ENCODE measurements at regions not wholly inside any gene's neighbourhood (a gene's known extent, or its start where the extent isn't known, plus 50 kb on each side); places are given as distances from the start of the nearest gene placed in this dataset.
"Not testable (repeated sequence)": the region's sequence is repeated elsewhere in the genome, so short reads cannot be mapped to it uniquely, and the experiment has no call there.

- DNase-seq (ENCODE audit: low spot score), result not testable (repeated sequence)
Observed at GRCh38 chr5:71343994-71344393, 111.5 kb upstream of the BDP1 start.

DNA sequence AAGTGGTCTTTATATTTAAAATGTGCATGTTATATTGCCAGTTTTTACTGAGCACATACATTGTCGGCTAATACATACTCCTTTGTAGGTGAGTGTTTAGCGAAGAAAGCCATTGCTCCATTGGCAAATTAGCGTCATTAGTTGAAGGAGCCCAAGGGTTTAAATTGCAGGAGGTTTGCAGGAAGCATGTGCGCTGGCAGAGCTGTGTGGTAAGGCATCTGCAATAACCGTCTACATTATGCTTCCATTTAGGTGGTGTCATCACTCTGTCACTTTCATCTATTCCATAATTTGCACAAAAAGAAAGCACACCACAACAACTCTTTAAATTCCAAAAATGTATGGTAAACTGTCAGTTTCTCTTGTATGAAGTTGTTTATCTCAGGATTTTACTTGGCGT, 82.8 kb upstream of the BDP1 start:
- not testable (repeated sequence) for DNase-seq (ENCODE audit: low spot score)

DNA sequence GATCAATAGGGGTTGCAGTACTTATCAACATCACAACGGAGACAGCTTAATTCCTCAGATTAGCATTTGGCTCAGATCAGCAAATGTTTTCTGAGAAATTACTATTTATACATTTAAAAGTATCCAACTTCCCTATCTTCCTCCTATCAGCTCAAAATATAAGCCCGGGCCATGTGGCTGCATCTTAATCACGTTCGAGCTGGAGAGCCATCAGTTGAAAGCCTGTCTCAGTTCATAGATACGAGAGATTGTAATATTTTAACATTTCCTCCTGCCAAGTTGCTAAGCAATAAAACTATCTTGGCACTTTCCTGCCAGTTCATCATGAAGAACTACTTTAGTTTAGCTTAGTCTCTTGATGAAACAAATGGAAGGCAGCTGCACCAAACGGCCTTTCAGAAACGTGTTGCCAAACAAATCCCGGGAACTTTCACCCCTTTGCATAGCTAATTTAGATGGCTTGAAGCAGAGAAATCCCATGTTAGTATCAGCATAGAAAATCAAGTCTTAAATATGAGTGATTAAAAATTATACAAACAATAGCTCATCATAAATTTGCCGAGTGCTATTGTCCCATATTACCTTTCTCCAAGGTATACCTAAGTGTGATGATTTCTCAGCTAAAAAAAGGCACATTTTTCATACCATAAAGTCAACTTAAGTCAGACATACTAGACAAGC, 82.3 kb upstream of the BDP1 start:
- not testable (repeated sequence) for DNase-seq (ENCODE audit: low spot score)

DNA sequence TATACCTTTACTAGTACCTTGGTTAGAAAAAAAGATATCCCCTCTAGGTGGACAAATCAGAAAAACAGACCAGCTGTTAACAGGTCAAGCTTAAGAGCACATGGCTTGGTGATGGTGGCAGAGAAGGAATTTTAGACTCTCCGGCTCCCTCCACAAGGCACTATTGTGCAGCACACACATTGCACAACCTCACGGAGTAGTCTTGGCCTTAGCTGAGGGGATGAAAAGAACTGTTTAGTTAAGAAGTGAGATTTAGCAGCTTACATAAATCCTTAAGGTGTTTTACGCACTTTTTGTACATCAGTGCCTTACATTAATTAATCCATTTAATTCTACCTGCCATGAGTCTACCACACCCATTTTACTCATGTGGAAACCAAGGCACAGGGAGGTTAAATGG, 71.2 kb upstream of the BDP1 start:
- DNase-seq (ENCODE audit: low spot score), result not testable (repeated sequence)

DNA sequence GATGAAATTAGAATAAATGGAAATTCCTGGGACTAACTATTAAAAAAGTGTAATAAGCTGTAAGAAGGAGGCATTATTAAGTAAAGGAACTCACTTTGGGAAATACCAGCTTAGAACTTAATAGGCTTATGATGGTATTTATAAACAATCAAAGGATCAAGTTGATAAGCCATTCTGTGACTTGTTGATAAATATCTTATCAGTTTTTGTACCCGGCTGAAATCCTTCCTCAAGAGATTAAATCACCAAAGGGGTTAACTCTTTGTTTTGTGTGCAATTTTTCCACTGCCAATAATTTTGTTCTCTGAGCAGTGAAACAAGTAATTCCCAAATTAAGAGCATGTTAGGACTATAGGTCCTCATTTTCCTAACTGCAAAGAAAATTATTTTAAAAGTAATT, 70.7 kb upstream of the BDP1 start:
- DNase-seq (ENCODE audit: low spot score), result no peak

DNA sequence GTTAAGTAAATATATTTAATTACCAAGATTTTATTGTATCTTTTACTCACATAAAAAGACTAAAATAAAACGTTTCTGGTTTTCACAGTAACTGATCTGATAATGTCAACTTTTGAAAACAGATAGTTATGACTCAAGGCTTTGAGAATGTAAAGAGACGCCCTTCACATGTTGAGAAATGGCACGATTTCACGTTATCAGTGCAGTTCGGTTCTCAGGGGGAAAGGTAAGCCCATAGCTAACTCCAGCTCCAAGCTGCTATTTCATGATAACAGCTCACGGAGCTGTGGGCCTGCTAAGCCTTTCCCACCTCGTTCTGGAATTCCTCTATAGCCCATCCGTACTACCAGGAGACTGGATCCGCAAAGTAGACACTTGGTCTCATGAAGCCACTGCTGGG, 70.2 kb upstream of the BDP1 start:
- not testable (repeated sequence) for DNase-seq (ENCODE audit: low spot score)

GRCh38 chr5:71388184-71388583, 67.3 kb upstream of the BDP1 start:
- not testable (repeated sequence) for DNase-seq (ENCODE audit: low spot score)

GRCh38 chr5:71398400-71398799, 57.1 kb upstream of the BDP1 start:
- DNase-seq (ENCODE audit: low spot score), result peak; percentile 37

DNA sequence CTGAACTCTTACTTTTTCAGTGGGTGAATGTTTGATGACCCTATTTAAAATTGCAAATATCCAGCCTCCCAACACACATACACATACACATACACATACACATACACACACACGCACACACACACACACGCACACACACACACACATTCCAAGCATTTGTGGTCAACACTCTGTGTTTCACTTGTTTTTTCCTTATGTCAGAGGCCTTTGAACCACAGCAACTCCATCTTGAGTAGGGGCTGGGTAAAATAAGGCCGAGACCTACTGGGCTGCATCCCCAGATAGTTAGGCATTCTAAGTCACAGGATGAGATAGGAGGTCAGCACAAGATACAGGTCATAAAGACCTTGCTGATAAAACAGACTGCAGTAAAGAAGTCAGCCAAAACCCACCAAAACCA, 56.6 kb upstream of the BDP1 start:
- not testable (repeated sequence) for DNase-seq (ENCODE audit: low spot score)

DNA sequence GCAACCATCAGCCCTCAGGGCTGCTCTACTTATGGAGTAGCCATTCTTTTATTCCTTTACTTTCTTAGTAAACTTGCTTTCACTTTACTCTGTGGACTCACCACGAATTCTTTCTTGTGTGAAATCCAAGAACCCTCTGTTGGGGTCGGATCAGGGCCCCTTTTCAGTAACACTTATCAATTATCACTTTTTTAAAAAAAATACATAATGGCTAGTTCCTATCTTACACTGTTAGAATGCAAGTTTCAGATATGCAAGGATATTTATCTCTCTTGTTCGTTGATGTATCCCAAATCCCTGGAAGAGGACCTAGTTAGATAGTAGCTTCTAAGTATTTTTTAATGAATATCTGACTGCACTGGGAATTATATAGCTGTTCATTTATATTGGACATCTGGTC, 56.0 kb upstream of the BDP1 start:
- not testable (repeated sequence) for DNase-seq (ENCODE audit: low spot score)

DNA sequence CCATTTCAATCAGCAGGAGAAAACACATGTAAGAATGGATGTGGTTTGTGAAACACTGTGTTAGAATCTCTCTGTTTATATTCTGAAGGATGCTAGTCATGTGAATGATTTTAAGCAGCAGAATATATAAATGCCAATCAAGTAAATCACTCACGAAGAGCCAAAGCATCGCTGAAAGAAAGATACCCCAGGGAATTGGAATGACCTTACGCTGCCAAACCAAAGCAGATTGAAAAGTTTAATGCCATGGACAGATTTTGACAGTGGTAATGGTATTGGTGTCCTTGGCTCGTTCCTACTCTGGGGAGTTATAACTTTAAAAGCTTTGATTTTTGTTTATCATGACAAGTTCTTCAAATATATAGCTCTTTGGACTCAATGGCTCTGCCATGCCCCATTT, 54.8 kb upstream of the BDP1 start:
- not testable (repeated sequence) for DNase-seq (ENCODE audit: low spot score)

- DNase-seq (ENCODE audit: low spot score), result not testable (repeated sequence)
Observed at GRCh38 chr5:71401150-71401549, 54.3 kb upstream of the BDP1 start.

DNA sequence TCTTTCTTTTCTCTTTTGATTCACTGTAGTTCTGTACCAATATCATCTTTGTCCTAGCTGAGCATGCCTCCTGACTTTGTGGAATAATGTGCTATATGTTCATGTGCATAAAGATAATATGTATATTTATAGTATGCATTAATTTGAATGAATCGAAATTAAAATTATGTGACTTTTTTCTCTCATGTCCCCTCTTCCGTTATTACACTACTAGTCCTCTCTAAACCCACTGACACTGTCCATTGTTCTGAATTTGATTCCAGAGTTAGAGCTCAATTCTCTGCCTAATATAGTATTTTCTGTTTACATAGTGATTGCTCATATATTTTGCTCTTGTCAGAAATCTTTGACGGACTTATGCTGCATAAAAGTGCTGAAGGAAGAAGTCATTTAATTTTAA, 53.9 kb upstream of the BDP1 start:
- DNase-seq (ENCODE audit: low spot score), result not testable (repeated sequence)

DNA sequence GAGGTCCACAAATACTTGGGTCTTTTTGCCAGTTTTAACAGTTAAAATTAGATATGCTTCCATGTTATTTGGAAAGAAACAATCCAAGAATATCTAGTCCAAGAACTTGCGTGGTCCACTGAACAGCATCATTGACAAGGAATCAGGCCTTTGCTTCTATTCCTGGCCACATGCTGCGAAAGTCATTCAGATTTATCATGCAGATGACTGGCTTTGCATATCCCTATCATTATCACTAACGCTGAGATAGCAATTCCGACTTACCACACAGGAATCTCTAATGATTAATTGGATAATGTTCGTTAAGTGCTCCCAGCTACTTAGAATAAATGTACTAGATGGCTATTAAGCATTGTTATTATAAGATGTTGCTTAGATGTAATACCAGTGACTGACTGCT, 51.0 kb upstream of the BDP1 start:
- not testable (repeated sequence) for DNase-seq (ENCODE audit: low spot score)

DNA sequence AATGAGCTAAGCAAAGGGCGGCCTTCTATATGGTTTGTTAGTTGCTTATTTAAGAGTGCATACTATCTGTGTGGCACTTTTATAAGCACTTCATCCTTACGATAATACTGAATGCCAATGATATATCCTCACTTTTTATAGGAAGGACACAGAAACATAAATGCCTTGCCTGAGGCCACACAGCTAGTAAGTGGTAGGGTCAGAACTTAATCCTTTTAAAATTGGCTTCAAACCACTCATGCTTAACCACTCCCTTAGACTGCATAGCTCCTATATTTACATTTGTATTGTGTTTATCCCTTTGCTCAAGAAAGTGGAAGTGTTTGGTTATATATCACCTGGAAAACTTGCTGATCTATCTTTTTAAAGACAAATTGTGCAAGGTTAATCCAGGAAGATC, 50.5 kb upstream of the BDP1 start:
- not testable (repeated sequence) for DNase-seq (ENCODE audit: low spot score)

Measured in pons (tissue), 1 donor.